DND-41 (cell line): ENCODE measurements at regions not wholly inside any gene's neighbourhood (a gene's known extent, or its start where the extent isn't known, plus 50 kb on each side); places are given as distances from the start of the nearest gene placed in this dataset.

Experiments used
- CTCF ChIP-seq: IDR thresholded peaks from 2 replicates; pipeline ENCODE4 v1.5.1; 2012; ENCODE audit warnings: borderline replicate concordance, low read length, moderate library complexity, mild to moderate bottlenecking; ENCODE audit not compliant: poor library complexity, severe bottlenecking; ENCODE audit errors: extremely low read depth
- EZH2 ChIP-seq: IDR thresholded peaks from 3 replicates; pipeline ENCODE4 v1.6.1; 2012; ENCODE audit warnings: borderline replicate concordance, low read depth, mild to moderate bottlenecking, moderate library complexity, low read length, inconsistent platforms; ENCODE audit not compliant: severe bottlenecking

- TF ChIP-seq CTCF (no peak), EZH2 (no peak)
Observed at GRCh38 chr2:199105826-199106225, 351.9 kb downstream of the SATB2 start.
